ENCODE measurements at regions not wholly inside any gene's neighbourhood (a gene's known extent, or its start where the extent isn't known, plus 50 kb on each side); places are given as distances from the start of the nearest gene placed in this dataset.

GRCh38 chr7:68706291-68706690 lies 892.0 kb upstream of the AUTS2 start:
- TF ChIP-seq EZH2phosphoT487 (IDR thresholded peaks at IDR 0.05; ENCODE audit: low read length) (no peak), EZH2 (optimal IDR thresholded peaks at IDR 0.05; ENCODE audit: low read depth, low read length) (no peak), CTCF (IDR thresholded peaks at IDR 0.05; ENCODE audit: low read length) (no peak)
- H3K4me2 ChIP-seq (ENCODE audit: low read depth, low read length) = 0 out of 2 replicates have a peak overlapping the region, but pooled peaks have one; percentile 3
- H3K27ac ChIP-seq (ENCODE audit: low read length) = no peak overlapping the region
- no peak overlapping the region for H3K9ac ChIP-seq (ENCODE audit: low read length)
- no peaks in the 10 kb centered on the region for H3K9me3 ChIP-seq (replicated peaks; ENCODE audit: insufficient read depth, low read length)
- H3K36me3 ChIP-seq (replicated peaks; ENCODE audit: insufficient read depth, low read length) = no peaks in the 10 kb centered on the region
- H3K9me2 ChIP-seq (replicated peaks; ENCODE audit: insufficient read depth, low read length) = no peaks in the 10 kb centered on the region
- H3K79me2 ChIP-seq (ENCODE audit: low read length) = no peaks in the 10 kb centered on the region
- peak; percentile 33 for DNase-seq
- H4K20me1 ChIP-seq (ENCODE audit: insufficient read depth, low read length) = no peaks in the 10 kb centered on the region
- no peaks in the 10 kb centered on the region for H3K4me1 ChIP-seq (ENCODE audit: low read length)
- H3F3A ChIP-seq (ENCODE audit: insufficient read depth, low read length) = no peaks in the 10 kb centered on the region
- no peaks in the 10 kb centered on the region for H3K27me3 ChIP-seq (replicated peaks; ENCODE audit: insufficient read depth, low read length)
- H2AFZ ChIP-seq (ENCODE audit: low read length) = no peak overlapping the region
- no peak overlapping the region for H3K4me3 ChIP-seq (ENCODE audit: low read length)

- H3K9me3 ChIP-seq (replicated peaks; ENCODE audit: insufficient read depth, low read length) = no peaks in the 10 kb centered on the region
- H3F3A ChIP-seq (ENCODE audit: insufficient read depth, low read length) = no peaks in the 10 kb centered on the region
- H3K27me3 ChIP-seq (replicated peaks; ENCODE audit: insufficient read depth, low read length) = no peaks in the 10 kb centered on the region
- TF ChIP-seq EZH2phosphoT487 (IDR thresholded peaks at IDR 0.05; ENCODE audit: low read length) (no peak), EZH2 (optimal IDR thresholded peaks at IDR 0.05; ENCODE audit: low read depth, low read length) (no peak), CTCF (IDR thresholded peaks at IDR 0.05; ENCODE audit: low read length) (no peak)
- no peak overlapping the region for H3K9ac ChIP-seq (ENCODE audit: low read length)
- H4K20me1 ChIP-seq (ENCODE audit: insufficient read depth, low read length) = no peaks in the 10 kb centered on the region
- no peaks in the 10 kb centered on the region for H3K79me2 ChIP-seq (ENCODE audit: low read length)
- H3K4me2 ChIP-seq (ENCODE audit: low read depth, low read length) = no peak overlapping the region
- no peak overlapping the region for H3K27ac ChIP-seq (ENCODE audit: low read length)
- no peak overlapping the region for H2AFZ ChIP-seq (ENCODE audit: low read length)
- no peaks in the 10 kb centered on the region for H3K9me2 ChIP-seq (replicated peaks; ENCODE audit: insufficient read depth, low read length)
- no peaks in the 10 kb centered on the region for H3K4me1 ChIP-seq (ENCODE audit: low read length)
- DNase-seq = no peak
- H3K36me3 ChIP-seq (replicated peaks; ENCODE audit: insufficient read depth, low read length) = no peaks in the 10 kb centered on the region
- H3K4me3 ChIP-seq (ENCODE audit: low read length) = no peak overlapping the region
Observed at GRCh38 chr7:68707159-68707558, 891.1 kb upstream of the AUTS2 start.

GRCh38 chr7:68707958-68708357 lies 890.3 kb upstream of the AUTS2 start:
- no peak for DNase-seq
- H4K20me1 ChIP-seq (ENCODE audit: insufficient read depth, low read length) = no peaks in the 10 kb centered on the region
- no peaks in the 10 kb centered on the region for H3K9me3 ChIP-seq (replicated peaks; ENCODE audit: insufficient read depth, low read length)
- no peak overlapping the region for H3K9ac ChIP-seq (ENCODE audit: low read length)
- H3K9me2 ChIP-seq (replicated peaks; ENCODE audit: insufficient read depth, low read length) = no peaks in the 10 kb centered on the region
- no peak overlapping the region for H2AFZ ChIP-seq (ENCODE audit: low read length)
- H3K27me3 ChIP-seq (replicated peaks; ENCODE audit: insufficient read depth, low read length) = no peaks in the 10 kb centered on the region
- TF ChIP-seq EZH2phosphoT487 (IDR thresholded peaks at IDR 0.05; ENCODE audit: low read length) (no peak), EZH2 (optimal IDR thresholded peaks at IDR 0.05; ENCODE audit: low read depth, low read length) (no peak), CTCF (IDR thresholded peaks at IDR 0.05; ENCODE audit: low read length) (no peak)
- H3K36me3 ChIP-seq (replicated peaks; ENCODE audit: insufficient read depth, low read length) = no peaks in the 10 kb centered on the region
- no peak overlapping the region for H3K4me3 ChIP-seq (ENCODE audit: low read length)
- no peak overlapping the region for H3K27ac ChIP-seq (ENCODE audit: low read length)
- no peaks in the 10 kb centered on the region for H3K4me1 ChIP-seq (ENCODE audit: low read length)
- no peaks in the 10 kb centered on the region for H3K79me2 ChIP-seq (ENCODE audit: low read length)
- H3K4me2 ChIP-seq (ENCODE audit: low read depth, low read length) = no peak overlapping the region
- no peaks in the 10 kb centered on the region for H3F3A ChIP-seq (ENCODE audit: insufficient read depth, low read length)
